ENCODE measurements at regions not wholly inside any gene's neighbourhood (a gene's known extent, or its start where the extent isn't known, plus 50 kb on each side); places are given as distances from the start of the nearest gene placed in this dataset.

DNA sequence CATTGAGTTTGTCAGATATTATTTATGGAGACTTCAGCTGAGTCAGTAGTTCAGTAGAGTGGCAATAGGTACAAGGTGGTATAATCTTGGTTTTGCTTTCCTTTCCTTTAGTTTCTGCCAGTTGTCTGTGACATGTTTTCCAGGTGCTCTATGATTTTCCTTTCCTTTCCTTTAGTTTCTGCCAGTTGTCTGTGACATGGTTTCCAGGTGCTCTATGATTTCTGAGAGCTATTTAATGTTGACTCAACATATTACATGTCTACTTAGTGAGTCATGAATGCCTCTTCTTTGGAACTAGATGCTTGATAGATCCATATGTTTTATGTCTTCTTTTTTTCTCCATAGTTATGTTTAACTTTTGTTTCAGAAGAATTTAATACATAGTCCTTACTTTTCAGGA is 186.4 kb upstream of the DEFB112 start:
- no peak for FAIRE-seq

DNA sequence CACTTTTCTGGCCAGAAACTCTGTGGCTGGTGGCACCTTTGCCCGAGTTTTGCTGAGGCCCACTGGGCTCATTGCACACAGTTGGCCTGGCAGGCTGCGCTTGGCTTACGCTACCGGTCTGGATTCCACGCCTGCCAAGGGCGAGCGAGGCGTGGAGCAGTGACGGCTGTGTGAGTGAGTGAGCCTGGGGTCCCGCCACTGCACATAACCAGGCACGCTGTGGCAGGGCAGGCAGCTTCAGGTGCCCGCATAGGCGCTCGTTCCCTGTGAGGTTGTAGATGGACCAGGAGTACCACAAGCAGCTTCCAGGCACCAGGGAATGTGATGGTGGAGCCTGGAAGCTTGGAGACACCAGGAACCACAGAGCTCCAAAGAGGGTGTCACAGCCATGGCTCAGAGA is 190.1 kb upstream of the DEFB112 start:
- FAIRE-seq, result no peak

DNA sequence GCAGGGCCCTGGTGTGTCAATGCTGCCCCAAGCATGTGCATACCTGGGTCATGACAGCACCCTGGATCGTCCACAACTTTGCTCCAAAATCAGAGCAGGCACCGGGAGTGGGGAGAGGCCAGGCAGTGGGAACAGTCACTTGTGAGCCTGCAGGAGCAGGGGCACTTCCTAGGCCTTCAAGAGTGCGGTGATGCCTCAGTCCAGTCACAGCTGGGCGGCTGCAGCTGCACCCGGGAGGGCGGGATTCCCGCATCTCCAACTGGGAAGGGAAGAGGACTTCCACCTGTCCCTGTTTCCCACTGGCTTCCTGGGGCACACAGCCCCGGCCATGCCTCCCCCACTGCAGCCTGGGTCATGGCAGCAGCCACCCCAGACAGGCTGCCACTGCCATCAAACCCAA is 191.3 kb upstream of the DEFB112 start:
- no peak for FAIRE-seq

GRCh38 chr6:50249493-50249892 is 199.8 kb upstream of the DEFB112 start:
- no peak for FAIRE-seq

GRCh38 chr6:50257322-50257721 is 207.6 kb upstream of the DEFB112 start:
- no peak for FAIRE-seq

GRCh38 chr6:50259903-50260302 is 210.2 kb upstream of the DEFB112 start:
- no peak for FAIRE-seq

GRCh38 chr6:50264995-50265571 is 215.4 kb upstream of the DEFB112 start:
- no peak for FAIRE-seq

- no peak for FAIRE-seq
Observed at GRCh38 chr6:50270415-50270814, 220.7 kb upstream of the DEFB112 start.

DNA sequence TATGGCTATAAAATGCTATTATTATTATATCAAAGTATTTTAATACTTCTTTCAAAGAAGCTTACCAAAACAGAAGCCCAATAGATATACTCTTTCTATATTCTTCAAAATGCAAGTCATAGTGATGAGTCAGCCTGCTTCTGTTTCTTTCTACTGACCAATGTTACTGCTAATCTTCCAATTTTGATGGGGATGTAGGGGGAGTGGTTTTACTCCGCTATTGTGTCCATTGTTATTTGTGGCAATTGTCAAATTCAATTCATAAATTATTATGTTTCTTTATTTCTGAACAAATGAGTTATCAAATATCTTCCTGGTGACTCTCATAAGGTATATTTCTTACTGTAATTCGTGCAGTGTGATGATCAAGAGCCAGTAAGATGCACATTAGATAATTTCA is 221.5 kb upstream of the DEFB112 start:
- FAIRE-seq, result no peak

GRCh38 chr6:50271817-50272216 is 222.1 kb upstream of the DEFB112 start:
- no peak for FAIRE-seq

- no peak for FAIRE-seq
Observed at GRCh38 chr6:50272611-50273010, 222.9 kb upstream of the DEFB112 start.

GRCh38 chr6:50276771-50277261 is 227.1 kb upstream of the DEFB112 start:
- FAIRE-seq, result no peak

DNA sequence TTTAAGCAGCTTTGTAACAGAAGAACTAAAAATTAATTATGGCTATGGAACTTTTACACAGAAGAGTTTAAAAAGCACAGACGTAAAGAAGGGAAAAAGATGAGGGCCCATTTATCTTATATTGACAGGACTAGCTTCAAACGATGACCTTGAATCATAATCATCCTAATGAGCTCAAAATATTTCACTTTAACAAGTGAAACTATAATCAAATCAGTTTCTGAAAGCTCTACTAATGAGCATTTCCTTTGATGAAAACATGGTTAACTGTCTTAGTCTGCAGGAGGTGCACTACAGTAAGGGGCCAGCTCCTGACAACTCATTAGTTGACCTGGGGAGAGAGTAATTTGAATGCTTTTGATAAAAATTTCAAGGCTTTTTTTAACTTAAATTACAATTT is 228.0 kb upstream of the DEFB112 start:
- FAIRE-seq, result no peak

DNA sequence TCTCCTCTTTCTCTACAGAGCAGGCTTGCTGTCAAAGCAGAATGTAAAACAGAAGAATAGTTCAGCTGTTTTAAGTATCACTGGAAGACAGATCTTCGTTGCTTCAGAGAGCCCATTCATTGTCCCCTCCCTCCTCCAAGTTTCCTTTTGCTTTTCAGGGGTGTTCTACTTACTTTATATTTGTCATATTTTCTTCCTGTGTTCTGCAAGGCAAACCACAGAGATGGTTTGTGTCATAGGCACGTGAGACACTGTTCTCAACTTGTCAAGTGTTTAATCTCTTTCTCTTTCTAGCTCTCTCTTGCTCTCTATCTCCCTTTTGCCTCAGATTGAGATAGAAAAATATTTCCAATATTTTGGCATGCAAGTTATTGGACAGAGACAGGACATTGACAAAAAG is 228.9 kb upstream of the DEFB112 start:
- no peak for FAIRE-seq

DNA sequence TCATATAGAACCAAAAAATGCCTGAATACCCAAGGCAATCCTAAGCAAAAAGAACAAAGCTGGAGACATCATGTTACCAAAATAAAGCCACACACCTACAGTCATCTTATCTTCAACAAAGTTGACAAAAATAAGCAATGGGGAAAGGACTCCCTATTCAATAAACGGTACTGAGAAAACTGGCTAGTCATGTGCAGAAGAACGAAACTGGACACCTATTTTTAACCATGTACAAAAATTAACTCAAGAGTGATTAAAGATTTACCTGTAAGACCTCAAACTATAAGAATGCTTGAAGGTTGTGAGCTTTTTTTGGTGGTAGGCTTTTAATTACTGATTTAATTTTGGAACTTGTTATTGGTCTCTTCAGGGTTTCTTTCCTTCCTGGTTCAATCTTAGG is 236.0 kb upstream of the DEFB112 start:
- no peak for FAIRE-seq

DNA sequence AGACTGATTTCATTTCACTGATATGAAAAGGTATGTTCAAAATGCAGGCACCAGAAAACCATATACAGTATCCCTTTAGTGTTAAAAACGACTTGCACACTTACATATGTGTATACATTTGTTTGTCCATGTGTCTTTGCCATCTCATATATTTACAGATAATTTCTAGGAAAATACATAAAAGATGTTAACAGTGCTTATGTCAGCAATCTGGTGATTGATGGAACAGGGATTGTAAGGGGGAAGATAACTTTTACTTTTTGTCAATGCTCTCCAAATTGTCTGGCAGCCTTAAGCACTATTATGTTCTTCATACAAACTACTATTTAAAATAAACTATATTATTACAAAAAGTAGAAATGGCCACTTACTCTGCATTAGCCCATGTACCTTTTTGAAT is 238.5 kb upstream of the DEFB112 start:
- no peak for FAIRE-seq

GRCh38 chr6:50288881-50289280 is 239.2 kb upstream of the DEFB112 start:
- no peak for FAIRE-seq

- no peak for FAIRE-seq
Observed at GRCh38 chr6:50289366-50289765, 239.6 kb upstream of the DEFB112 start.

- no peak for FAIRE-seq
Observed at GRCh38 chr6:50301307-50301706, 251.6 kb upstream of the DEFB112 start.

- FAIRE-seq, result no peak
Observed at GRCh38 chr6:50305660-50306059, 255.9 kb upstream of the DEFB112 start.

DNA sequence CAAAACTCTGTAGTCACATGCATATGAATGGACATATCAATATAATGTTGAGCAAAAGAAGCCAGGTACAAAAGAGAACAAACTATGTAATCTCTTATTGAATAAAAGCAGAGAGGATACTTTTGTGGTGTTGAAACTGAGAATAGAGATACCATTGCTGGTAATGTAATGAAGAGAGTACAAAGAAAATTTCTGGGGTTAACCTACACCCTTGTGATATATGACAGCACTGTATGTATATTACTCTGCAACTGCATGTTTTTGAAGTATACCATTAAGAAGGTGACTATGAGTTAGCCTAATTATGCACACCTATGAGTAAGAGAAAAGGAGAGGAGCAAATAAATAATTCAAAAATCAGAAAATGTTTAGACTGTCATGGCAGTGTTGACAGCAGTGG is 268.8 kb upstream of the DEFB112 start:
- FAIRE-seq, result no peak

- no peak for FAIRE-seq
Observed at GRCh38 chr6:50330347-50330746, 280.6 kb upstream of the DEFB112 start.

DNA sequence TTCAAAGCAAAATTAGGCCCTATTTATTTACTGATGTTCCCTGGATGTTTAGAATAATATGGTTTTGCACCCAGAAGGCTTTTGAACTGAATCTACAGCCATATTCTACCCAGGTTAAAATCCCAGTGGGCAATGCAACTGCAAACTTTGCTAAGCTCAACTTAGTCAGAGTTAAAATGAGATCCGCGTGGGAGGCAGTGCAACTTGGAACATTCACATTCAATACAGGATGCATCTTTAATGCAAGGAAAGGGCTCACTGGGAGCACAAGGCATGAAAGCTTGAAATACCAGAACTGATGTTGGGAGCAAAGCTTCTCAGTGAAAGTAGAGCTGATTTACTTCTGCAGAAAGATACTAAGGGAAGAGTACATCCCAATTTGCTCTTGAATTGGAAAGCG is 281.2 kb upstream of the DEFB112 start:
- no peak for FAIRE-seq

DNA sequence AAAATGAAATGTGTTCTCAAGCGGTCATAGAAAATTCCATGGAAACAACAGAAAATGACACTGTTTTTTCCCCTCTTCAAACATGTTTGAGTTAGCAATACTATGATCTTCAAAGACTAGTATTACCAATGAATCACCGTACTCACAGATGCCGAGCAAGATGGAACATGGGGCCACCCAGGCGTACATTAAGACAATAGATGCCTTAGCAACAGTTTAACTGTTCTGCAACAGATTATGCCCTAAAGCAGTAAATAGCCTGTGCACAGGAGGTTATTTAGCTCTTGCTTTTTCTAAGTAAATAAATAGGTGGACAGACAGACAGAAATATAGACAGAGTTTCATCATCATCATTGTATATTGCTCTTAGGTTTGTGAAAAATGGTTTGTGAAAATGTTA is 284.0 kb upstream of the DEFB112 start:
- no peak for FAIRE-seq

GRCh38 chr6:50337532-50338122 is 287.9 kb upstream of the DEFB112 start:
- no peak for FAIRE-seq
